CD4-positive, alpha-beta T cell treated with Interleukin-4 for 4 hours (primary cell): ENCODE measurements at regions not wholly inside any gene's neighbourhood (a gene's known extent, or its start where the extent isn't known, plus 50 kb on each side); places are given as distances from the start of the nearest gene placed in this dataset.

Source experiments
- DNase-seq: peaks from one replicate; pipeline ENCODE4 v3.0.0-alpha.2; 2020

DNA sequence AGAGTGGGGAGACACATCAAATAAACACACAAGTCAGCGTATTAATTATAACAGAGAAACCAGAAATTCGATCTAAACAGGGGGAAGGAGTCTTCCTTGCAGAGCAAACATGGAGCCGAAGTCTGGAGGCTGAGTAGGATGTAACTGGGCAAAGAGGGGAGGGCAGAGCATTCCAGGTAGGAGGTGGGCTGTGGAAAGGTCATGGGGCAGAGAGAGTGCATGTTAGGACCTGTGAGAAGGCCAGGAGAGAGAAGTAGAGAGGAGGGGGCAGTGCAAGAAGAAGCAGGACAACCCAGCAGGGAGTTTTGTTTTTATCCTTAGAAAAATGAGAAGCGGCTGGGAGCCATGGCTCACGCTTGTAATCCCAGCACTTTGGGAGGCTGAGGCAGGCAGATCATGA is 130.8 kb upstream of the GPR26 start:
- DNase-seq = no peak

DNA sequence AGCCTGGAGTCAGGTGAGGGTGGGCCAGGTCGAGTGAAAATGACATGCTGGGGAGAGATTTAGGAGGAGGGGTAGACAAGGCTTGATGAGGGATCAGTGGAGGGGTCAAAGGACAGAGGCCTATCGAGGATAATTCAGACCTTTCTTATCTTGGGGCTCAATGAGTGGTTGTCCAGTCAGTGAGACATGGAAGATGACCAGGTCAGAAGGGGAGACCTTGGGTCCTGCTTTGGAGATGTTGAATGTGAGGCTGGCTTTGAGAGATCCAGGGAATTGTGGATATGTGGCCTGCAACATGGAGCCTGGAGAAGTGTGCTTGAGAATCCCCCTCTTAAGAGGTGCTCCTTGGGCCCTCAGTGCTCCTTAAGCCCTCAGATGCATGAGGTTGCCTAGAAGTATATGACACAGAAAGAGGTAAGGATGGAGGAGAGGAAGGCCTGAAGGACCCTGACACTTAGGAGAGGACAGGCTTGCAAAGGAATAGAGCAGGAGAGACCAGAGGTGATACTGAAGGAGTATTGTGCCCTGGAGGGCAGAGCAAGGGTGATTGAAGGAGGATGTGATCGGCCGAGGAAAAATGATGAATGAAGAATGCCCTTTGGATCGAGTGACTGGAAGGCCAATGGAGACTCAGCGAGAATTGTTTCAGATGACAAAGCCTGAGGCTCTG is 129.8 kb upstream of the GPR26 start:
- DNase-seq = no peak

GRCh38 chr10:123537188-123537961 is 128.8 kb upstream of the GPR26 start:
- no peak for DNase-seq

GRCh38 chr10:123538401-123539320 is 127.5 kb upstream of the GPR26 start:
- DNase-seq = no peak

DNA sequence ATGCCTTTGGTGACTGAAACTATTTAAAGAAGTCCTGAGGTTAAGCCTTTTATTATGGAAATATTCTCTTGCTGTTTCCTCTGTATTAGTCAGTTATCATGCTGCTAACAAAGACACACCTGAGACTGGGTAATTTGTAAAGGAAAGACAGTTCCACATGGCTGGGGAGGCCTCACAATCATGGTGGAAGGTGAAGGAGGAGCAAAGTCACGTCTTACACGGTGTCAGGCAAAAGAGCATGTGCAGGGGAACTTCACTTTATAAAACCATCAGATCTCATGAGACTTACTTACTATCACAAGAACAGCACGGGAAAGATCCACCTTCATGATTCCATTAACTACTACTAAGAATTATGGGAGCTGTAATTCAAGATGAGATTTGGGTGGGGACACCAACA is 121.2 kb upstream of the GPR26 start:
- no peak for DNase-seq

DNA sequence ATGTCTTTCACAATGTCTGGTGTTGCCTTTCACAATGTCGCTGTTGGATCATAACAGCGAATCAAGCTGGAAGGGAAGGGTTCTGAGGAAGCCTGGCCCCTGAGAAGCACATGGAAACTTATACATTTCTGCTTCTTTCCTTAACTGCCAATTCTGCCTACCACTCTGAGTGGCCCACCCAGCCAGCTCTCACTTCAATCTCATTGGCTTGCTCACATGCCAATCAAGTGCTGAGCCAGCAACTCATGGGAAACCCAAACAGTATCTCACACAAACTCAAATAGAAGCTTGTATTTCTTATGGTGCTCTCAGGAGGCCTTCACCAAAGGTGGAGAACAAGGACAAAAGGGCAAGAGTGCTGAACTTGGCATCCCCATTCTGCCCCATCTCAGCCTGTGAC is 117.4 kb upstream of the GPR26 start:
- no peak for DNase-seq

GRCh38 chr10:123549761-123550454 is 116.2 kb upstream of the GPR26 start:
- no peak for DNase-seq

GRCh38 chr10:123550675-123551096 is 115.5 kb upstream of the GPR26 start:
- DNase-seq = no peak

GRCh38 chr10:123551259-123551658 is 114.9 kb upstream of the GPR26 start:
- DNase-seq = no peak

DNA sequence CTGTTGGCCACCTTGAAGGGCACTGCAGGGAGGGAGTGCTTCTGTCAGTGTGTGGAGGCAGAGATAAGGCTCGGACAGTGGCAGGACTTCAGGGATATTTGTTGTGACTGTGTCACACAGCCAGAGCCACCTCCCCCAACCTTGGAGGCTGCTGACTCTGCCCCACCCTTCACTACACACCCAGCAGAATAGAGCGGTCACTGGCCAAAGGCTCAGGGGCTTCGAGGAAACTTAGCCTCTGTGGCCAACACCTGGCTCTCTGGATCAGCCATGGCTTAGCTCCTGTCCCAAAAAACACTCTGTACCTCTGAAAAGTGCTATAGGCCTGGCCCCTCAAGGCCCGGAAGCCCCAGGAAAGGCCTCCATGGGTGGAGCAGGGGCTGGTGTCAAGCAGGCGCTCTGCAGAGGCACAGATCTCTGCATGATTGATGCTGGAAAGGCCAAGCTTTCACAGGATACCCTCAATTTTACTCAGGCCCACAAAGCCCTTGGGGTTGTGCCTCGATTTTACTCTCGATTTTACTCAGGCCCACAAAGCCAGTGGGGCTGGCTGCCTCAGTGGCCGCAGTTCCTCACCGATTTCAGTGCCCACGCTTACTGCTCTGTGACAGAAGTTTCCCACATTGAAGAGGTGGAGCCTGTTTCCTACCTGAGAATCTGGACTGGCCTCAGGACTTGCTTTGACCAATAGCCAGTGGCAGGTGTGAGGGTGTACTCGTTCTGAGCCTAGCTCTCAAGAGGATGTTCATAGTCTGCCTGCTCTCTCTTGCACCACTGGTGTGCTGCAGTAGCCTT is 113.2 kb upstream of the GPR26 start:
- DNase-seq = no peak

GRCh38 chr10:123553810-123554430 is 112.2 kb upstream of the GPR26 start:
- DNase-seq = no peak

DNA sequence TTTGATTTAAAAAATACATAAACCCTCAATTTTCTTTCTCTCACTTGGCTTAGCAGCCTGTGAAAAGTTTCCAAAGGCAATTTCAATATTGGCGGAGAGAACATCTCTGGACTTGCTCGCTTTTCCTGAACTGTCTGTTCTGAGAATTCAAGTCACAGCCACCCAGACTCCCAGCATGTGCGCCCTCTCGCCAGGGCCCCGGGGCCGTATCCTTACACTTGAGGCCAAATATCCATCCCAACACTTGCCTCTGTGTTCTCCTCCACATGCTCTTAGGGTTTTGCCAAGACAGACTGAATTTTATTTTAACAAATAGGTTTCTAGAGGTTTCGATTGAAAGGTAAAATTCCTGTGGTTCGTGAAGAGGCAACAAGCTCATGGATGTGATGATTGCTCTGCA is 111.5 kb upstream of the GPR26 start:
- DNase-seq = no peak

GRCh38 chr10:123555616-123556015 is 110.5 kb upstream of the GPR26 start:
- DNase-seq = no peak

DNA sequence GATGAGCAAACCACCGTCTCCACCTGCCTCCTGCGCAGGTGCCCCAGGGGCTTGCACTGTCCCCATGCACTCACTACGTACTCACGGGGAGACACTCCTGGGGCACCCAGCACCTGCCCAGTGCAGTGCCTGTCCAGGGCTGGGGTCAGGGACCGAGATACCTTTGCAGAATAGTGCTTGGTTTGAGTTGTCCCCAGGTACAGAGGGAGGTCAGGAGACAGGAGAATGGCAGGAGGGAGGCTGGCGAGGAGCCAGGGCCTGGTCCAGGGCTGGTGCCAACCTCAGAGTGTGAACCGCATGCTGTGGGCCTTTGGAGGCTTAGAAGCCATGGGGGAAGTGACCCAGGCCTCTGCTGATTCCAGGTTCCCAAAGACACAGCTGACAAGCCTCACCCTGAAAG is 110.1 kb upstream of the GPR26 start:
- no peak for DNase-seq

GRCh38 chr10:123556736-123557135 is 109.4 kb upstream of the GPR26 start:
- DNase-seq = no peak

GRCh38 chr10:123557366-123558108 is 108.6 kb upstream of the GPR26 start:
- no peak for DNase-seq

DNA sequence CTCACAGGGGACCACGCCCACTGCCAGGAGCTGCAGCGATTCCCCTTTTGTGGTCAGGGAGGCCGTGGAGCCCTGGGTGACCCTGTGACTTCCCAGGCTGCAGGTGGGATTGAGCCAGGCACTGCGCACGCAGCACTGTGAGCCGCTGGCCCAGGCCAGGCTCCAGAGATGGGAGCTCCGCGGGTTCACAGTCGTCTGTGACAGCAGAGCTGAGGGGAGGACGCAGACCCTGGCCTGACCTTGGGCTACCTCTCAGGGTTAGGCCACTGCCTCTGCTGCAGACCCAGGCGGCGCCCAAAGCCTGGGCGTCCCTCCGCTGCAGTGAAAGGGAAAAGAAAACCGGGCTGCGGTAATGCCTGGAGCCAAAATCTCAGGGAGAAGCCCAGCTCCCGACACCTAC is 107.5 kb upstream of the GPR26 start:
- no peak for DNase-seq

DNA sequence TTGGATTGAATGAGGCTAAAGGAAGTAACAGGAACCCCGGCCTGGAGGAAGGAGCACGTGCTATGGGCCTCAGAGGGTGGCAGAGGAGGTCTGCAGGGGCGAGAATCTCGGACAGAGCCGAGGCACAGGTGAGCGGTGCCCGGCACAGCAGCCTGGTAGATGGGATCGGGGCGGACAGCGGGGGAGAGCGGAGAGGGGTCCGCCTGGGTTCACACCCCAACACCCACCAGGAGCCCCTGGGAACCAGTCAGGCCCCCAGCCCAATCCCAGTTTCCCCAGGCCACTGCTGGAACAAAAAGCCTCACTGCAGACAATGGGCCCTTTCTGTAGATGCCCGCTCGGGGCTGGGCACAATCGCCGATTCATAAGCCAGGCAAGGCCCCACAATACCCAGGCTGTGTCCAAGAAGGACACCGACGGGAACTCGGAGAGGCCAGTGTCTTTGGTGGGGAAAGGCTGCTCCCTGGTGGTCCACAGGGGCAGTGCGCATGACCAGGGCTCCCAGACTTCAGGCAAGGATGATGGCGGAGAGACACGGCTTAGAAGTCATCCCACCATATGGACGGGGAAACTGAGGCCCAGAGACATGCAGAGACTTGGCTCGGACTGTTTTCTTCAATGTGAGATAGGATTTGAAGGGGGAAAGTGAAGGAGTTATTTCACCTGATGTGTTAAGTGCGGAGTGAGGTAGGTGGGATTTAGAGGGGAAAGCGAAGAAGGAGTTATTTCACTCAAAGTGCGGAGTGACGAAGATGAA is 106.9 kb upstream of the GPR26 start:
- DNase-seq = peak; percentile 47

GRCh38 chr10:123559823-123560092 is 106.4 kb upstream of the GPR26 start:
- DNase-seq = no peak
